LoVo (cell line): ENCODE measurements at regions not wholly inside any gene's neighbourhood (a gene's known extent, or its start where the extent isn't known, plus 50 kb on each side); places are given as distances from the start of the nearest gene placed in this dataset.
"Not testable (repeated sequence)": the region's sequence is repeated elsewhere in the genome, so short reads cannot be mapped to it uniquely, and the experiment has no call there.

Experiments used
- DNase-seq: peaks from one replicate; pipeline ENCODE4 v3.0.0-alpha.2; 2016; ENCODE audit warnings: low spot score

DNA sequence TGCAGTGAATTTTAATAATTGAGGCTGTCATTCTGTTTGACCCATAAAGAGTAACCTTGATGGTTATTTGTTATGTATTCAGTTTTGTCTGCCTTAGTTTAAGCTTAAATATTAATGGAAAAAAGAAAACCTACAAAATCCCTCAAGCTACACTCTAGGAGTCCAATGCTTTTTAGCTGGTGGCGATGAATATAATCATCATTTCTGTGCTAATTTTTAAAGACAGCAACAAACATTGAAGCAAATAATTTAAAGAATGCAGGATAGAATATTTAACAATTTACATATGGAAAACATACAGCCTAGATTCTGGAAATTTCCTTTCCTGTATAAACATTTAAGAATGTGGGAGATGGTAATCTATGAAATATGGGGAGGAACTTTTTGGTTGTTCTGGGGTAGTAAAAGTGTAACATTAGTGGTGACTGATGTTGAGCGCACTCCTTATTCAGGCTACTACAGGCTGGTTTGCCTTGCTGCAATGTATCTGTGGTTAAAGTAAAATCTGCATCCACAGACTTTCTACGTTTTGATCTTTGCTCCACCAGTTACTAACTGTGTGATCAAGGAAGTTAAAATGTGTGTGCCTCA lies 287.9 kb upstream of the DEFB112 start:
- DNase-seq: no peak

- no peak for DNase-seq
Measured at GRCh38 chr6:50353603-50354002, 303.9 kb upstream of the DEFB112 start.

- DNase-seq: no peak
Measured at GRCh38 chr6:50358113-50358512, 308.4 kb upstream of the DEFB112 start.

- no peak for DNase-seq
Measured at GRCh38 chr6:50361641-50362331, 312.1 kb upstream of the DEFB112 start.

DNA sequence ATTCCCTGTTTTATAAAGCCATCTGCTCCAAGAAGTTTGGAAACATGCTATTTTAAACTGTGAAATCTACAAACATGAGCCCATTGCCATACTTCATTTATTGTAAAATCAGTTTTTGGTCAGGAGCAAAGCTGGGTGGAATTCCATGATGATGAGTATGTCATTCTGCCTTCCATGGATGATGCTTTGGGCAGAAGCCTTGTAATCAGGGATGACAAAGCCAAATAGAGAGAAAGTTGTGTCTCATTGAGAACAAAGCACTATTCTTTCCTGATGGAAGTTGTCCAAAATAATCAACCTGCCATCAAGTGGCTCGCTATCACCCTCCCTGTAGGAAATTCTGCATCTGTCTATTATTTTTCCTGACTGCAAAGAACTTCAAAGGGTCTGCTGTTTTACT lies 313.0 kb upstream of the DEFB112 start:
- DNase-seq: no peak

DNA sequence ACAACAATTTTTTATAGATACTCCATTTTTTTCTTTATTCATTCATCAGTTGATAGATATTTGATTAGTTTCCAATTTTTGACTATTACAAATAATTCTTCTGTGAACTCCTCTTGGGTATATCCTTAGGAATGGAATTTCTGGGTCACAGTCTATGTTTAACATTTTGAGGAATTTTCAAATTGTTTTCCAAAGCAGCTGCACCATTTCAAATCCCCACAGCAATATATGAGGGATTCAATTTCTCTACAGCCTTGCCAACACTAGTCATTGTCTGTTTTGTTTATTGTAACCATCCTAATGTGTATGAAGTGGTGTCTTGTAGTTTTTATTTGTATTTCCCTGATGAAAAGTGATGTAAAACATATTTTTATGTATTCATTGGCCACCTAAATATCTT lies 320.3 kb upstream of the DEFB112 start:
- no peak for DNase-seq

DNA sequence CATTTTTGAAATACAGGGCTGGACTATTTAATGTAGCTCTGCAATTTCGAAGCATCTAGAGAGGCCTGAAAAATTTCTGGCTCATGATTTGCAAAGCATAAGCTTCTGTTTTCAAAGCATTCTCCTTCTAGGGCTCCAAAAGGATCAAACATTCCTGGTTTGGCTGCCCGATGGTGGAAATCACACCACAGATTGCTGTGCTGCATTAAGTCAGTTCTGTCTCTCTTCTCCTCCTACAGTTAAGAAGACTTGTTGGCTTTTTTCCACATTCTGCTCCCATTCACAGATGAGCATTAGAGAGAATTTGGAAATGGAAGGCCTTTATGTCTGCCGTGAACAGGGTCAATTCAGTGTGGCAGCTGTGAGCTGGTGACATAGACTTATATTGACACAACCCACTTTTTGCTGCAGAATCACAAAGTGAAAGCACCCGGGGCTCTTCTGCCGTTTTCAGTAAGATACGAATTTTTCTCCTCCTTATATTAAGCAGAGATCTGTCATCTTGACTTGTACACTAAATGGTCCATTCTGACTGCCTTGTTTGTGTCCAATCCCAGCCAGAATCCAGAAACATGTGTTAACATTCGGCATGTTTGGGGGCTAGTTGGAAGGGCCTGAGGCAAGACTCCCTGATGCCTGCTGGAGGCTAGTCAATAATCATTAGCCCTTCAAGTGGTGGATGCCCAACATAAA lies 330.8 kb upstream of the DEFB112 start:
- DNase-seq: no peak

DNA sequence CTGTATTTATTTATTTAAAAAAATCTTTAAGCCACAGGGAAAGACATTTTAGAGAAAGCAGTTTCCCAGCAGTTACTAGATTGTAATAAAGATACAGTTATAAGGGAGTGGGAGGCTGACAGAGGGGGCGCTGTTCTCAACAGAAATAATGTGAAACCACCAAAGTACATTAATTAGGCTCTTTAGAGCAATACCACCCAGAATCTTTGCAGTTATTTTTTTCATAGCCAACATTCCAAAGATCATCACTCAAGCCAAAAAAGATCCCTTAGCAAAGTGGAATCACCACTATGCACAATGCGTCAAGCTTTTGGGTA lies 331.3 kb upstream of the DEFB112 start:
- no peak for DNase-seq

DNA sequence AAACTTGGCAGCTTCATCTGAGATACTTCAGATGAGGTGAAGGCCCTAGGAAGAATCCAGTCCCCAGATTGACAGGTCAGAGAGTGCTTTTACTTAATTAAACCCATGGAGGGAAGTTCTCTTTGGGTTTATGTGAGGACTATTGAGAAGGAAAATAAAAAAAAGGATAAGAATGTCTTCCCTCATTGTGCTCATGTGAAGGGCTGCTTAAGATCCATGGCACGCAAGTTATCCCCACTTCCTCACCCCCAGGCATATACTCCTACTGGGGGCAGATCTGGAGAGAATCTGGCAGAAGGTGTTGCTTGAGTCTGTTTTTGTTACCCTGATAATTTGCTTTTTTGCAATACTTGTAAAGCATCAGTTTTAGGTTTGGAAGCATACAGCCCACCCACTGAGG lies 322.9 kb upstream of the TFAP2D start:
- no peak for DNase-seq

- DNase-seq: not testable (repeated sequence)
Measured at GRCh38 chr6:50394139-50394538, 319.2 kb upstream of the TFAP2D start.

GRCh38 chr6:50404643-50405042 lies 308.7 kb upstream of the TFAP2D start:
- no peak for DNase-seq

DNA sequence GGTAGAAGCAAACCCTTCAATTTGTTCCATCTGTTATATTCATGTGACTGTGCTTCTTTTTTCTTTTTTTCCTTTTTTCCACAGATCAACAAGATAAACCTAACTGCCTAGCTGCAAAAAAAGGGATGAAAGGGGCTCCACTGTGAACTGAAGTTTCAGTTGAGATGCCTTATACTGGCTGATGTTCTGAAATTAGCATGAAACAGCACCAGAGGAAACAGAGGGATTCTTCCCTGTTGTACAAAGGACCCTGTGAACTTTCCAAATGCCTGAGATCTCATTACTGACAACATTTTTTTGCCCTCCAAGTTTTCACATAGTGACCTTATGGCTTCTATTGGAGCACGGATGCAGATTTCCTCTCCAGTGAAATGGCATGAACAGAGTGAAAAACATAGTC lies 302.7 kb upstream of the TFAP2D start:
- no peak for DNase-seq

DNA sequence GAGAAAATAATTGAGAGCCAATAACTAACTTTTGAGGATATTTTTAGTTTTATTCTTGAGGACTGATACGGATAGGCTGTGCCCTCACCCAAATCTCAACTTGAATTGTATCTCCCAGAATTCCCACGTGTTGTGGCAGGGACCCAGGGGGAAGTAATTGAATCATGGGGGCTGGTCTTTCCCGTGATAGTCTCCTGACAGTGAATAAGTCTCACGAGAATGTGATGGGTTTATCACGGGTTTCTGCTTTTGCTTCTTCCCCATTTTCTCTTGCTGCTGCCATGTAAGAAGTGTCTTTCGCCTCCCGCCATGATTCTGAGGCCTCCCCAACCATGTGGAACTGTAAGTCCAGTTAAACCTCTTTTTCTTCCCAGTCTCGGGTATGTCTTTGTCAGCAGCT lies 292.3 kb upstream of the TFAP2D start:
- not testable (repeated sequence) for DNase-seq

DNA sequence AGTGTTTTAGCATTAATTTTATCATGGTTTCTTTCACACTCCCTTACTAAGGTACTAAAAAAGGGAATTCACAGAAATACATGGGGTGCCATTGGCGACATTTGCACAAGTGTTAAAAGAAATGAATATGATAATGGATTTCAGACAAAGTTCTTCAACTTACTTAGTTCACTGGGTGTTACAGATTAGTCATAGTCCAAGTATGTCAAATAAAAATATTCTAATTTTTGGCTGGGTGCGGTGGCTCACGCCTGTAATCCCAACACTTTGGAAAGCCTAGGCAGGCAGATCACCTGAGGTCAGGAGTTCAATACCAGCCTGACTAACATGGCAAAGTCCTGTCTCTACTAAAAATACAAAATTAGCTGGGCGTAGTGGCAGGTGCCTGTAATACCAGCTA lies 286.1 kb upstream of the TFAP2D start:
- no peak for DNase-seq

DNA sequence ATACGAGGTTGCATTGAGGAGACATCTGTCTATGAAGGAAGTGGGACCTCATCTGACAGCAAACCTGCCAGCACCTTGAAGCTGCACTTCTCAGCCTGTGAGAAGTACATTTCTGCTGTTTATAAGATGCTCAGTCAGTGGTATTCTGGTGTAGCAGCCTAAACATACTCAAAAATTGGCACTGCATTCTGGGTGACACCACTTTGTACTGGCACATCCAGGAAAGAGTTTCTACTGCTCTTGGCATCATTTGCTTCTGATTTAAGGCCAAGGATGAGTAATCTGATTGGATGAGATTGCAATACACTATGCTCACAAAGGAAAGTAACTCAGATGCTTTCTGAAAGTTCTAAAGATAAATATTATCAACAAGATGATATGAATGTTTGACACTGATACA lies 275.4 kb upstream of the TFAP2D start:
- DNase-seq: no peak

GRCh38 chr6:50442531-50443040 lies 270.7 kb upstream of the TFAP2D start:
- DNase-seq: no peak

DNA sequence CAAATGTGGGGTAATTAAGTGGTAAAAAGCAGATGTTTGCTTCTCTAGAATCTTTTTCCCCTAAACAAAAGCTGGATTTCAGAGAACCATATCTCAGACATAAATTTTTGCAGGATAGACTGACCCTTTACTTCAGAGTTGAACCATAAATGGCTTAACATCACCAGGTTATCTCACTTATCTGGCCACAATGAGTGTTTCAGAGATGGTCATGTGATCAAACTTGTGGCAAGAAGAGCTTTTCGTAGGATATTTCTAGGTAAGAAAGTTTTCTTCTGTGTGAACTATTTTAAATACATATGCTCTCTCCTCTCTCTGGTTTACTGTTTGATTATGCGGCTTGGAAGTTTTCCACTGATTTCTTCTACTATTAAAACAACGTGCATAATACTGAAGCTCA lies 270.2 kb upstream of the TFAP2D start:
- DNase-seq: no peak

DNA sequence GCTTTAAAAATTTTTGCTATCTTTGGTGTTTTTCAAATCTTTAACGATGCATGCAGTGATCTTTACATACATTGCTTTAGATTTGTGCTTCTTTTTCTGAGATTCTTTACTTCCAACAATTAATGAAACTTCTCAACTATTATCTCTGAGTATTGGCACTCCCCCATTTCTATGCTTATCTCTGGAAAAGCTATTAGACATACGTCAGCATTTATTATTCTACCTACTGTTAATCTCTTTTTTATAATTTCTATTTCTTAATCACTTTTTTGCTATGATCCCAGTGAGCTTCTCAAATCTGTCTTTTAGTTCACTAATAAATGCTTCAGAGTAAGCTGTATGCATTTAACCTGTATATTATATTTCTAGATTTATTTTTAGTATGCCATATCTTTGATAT lies 264.2 kb upstream of the TFAP2D start:
- DNase-seq: no peak

- DNase-seq: no peak
Measured at GRCh38 chr6:50451826-50452400, 261.4 kb upstream of the TFAP2D start.

DNA sequence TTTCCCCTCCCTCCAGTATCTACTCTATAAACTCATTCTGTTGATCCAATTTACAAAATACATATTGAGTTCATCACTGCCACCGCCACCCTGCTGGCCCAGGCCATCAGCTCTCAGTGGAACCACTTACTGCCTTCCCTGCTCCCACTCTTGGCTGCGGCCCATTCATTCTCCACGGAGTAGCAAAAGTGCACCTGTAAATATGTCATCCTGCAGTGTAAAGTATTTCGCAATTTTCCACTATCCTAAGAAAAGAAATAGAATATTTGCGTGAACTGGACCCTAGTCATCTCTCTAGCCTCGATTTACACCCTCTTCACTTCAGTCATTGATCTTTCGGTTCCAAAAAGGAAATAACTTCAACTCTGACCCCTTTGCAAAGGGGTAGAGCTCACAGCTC lies 258.3 kb upstream of the TFAP2D start:
- DNase-seq: no peak

DNA sequence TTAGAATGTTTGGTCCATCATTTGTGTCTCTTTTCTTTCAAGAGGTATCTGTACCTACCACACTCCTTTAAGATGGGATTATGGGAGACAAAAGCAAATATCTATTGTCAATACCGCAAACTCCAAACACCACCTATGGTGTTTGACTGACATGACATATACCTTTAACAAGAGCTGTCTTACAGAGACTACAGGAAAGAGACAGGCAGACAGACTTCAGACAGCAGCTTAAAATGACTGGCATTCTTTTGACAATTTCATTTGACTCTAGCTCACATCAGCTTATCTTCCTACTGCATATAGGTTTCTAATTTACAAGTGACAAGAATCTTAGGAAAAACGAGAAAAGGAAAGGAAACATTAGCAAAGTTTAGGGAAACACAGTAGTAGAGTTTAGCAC lies 256.0 kb upstream of the TFAP2D start:
- DNase-seq: no peak

DNA sequence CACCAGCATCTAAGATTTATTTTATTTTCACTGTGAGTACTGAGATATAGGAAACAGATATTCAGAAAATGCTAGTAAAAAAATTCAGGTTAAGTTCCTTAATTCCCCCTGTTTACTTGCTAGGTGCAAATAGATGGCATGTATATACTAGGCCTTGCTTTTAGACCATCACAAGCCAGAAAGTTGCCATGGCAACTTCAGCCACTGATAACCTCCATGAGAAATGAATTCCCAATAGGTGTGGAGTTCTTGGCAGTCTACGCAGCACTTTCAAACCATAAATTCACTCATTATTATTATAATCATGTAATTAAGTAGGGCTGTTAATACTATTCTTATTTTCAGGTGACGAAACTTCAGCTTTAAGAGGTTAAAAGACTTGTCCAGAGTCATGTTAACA lies 251.6 kb upstream of the TFAP2D start:
- DNase-seq: no peak

GRCh38 chr6:50463931-50464330 lies 249.4 kb upstream of the TFAP2D start:
- DNase-seq: no peak
